22Rv1 (cell line): ENCODE measurements at regions not wholly inside any gene's neighbourhood (a gene's known extent, or its start where the extent isn't known, plus 50 kb on each side); places are given as distances from the start of the nearest gene placed in this dataset.

ENCODE experiments used
- CTCF ChIP-seq: fragments of 450-650 bp; IDR thresholded peaks from 2 replicates; pipeline ENCODE4 v1.5.1; 2017; ENCODE audit warnings: mild to moderate bottlenecking
- ZFX ChIP-seq: fragments of 450-650 bp; IDR thresholded peaks from 2 replicates; pipeline ENCODE4 v1.6.1; 2017; ENCODE audit warnings: antibody characterized with exemption, borderline replicate concordance

GRCh38 chr4:180426938-180427337 lies 1816.3 kb upstream of the TENM3 start:
- TF ChIP-seq CTCF: no peak
- no peak for TF ChIP-seq ZFX
